ENCODE measurements at regions not wholly inside any gene's neighbourhood (a gene's known extent, or its start where the extent isn't known, plus 50 kb on each side); places are given as distances from the start of the nearest gene placed in this dataset.

GRCh38 chr5:171574376-171574775, 154.9 kb downstream of the FGF18 start:
- TF ChIP-seq, protein P1, sequence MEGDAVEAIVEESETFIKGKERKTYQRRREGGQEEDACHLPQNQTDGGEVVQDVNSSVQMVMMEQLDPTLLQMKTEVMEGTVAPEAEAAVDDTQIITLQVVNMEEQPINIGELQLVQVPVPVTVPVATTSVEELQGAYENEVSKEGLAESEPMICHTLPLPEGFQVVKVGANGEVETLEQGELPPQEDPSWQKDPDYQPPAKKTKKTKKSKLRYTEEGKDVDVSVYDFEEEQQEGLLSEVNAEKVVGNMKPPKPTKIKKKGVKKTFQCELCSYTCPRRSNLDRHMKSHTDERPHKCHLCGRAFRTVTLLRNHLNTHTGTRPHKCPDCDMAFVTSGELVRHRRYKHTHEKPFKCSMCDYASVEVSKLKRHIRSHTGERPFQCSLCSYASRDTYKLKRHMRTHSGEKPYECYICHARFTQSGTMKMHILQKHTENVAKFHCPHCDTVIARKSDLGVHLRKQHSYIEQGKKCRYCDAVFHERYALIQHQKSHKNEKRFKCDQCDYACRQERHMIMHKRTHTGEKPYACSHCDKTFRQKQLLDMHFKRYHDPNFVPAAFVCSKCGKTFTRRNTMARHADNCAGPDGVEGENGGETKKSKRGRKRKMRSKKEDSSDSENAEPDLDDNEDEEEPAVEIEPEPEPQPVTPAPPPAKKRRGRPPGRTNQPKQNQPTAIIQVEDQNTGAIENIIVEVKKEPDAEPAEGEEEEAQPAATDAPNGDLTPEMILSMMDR (IDR thresholded peaks at IDR 0.05; ENCODE audit: insufficient read depth, low read length, poor library complexity, severe bottlenecking) = no peak
- TF ChIP-seq EZH2phosphoT487 (conservative IDR thresholded peaks at IDR 0.05; ENCODE audit: low read length) = no peak
